ENCODE measurements at regions not wholly inside any gene's neighbourhood (a gene's known extent, or its start where the extent isn't known, plus 50 kb on each side); places are given as distances from the start of the nearest gene placed in this dataset.
"Not testable (repeated sequence)": the region's sequence is repeated elsewhere in the genome, so short reads cannot be mapped to it uniquely, and the experiment has no call there.

DNA sequence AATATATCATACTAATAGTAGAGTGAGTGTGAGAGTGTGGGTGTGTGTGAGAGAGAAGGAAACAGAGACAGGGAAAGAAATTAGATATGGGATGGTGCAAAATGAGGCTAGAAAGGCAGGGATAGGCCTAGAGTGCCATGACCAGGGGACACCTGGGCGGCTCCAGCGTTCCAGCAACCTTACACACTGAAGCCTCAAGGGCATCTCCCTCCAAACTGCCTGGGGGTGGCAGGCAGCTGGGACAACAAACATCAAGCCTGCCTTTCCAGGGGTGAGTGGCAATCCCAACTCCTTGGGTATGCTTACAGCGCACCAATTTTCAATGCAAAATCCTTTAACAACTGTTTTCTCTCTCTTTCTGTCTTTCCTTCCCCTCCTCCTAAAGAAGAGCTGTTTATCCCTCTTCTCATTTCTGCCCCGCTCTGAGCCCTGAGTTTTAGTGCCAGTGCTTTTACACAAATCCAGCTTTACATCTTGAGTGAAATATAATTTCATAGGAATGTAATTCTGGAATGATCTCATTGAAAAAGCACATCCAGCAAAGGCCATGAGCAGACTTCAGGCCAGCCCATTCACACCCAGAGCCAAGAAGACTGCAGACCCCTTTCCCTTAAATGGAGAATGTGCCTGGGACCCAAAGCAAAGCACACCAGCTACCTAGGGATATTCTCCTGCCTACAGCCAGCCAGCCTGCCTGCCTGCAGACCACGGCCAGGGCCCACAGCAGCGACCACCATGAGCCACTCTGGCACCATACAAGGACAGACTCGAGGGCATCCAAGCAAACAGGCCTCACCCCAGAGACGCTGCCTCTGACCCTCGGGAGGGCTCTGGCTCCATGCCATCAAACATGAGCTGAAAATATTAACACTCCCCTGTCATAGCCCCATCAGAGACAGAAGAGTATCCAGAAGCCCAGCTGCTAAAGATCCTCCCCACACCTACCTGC is 90.3 kb downstream of the RPL27A start:
- no peak for DNase-seq

DNA sequence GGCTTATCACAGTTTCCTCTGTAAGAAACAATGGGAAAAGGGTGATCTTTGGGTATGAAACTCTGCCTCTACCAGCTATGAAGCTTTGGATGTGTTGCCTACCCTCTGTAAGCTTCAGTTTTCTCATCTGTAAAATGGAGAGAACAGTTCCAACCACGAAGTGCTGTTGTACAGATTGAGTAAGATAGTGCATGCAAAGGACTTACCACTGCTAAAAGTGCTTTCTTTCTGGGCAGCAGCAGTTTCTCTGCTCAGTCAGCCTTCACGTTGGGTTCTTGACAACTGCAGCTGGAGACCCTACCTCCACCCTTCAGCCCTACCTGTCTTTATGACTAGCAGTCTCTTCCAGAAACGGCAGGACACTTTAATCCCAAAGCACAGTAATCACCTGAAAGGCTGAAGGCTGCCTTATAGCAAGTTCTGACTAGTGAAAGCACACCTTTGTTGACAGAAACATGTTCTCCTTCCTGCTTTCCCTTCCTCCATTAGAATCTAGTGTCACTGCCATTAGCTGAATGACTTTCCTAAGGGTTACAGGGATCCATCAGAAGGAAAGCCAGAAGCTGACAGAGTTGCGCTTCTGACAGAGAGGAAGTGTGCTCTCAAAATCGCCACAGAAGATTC is 91.4 kb downstream of the RPL27A start:
- DNase-seq: no peak

DNA sequence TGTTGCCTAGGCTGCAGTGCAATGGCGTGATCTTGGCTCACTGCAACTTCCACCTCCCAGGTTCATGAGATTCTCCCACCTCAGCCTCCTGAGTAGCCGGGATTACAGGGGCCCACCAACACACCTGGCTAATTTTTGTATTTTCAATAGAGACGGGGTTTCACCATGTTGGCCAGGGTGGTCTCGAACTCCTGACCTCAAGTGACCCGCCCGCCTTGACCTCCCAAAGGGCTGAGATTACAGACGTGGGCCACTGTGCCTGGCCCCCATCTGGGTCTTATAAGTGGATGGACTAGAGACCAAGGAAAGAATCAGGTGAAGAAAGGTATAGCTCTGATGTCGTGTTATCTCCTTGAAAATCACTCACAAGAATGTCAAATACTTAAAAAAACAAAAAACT is 92.3 kb downstream of the RPL27A start:
- DNase-seq: not testable (repeated sequence)

- DNase-seq: no peak
Observed at GRCh38 chr11:8775332-8775731, 92.7 kb downstream of the RPL27A start.

DNA sequence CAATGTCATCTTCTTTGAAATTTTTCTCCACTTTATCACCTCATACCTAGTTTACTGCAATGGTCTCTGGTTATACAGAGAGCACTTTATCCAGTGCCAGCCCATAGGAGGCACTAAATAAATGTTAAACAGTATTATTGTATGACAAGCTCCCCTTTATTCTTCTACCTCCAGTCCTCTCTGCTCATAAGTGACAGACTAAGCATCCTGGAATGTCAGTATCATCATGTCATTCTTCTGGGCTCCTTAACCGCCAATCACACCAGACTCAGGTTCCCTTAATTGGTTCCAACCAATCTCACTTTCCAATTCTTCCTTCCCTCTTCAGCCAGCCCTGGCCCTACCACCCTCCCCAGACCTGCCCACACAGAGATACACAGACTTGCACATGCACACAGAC is 93.1 kb downstream of the RPL27A start:
- DNase-seq: no peak

DNA sequence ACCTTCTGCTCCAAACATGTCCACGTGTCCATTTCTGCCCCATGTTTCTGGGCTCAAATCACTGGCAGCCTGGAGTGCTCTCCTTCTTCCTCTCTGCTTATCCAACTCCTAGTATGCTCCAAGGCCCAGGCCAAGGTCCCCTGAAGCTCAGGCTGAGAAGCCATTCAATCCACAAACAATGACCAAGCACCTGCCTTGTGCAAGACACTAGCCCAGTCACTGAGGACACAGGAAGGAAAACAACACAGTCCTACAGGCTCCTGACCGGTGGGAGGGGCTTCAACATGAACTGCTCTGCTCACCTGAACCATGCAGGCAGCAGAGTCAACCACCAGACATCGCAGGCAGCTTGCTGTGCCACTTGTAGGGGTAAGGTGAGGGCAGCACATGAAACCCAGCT is 93.6 kb downstream of the RPL27A start:
- DNase-seq: no peak

- peak; percentile 43 to 63 for DNase-seq
Observed at GRCh38 chr11:8777907-8778767, 95.5 kb downstream of the RPL27A start.

DNA sequence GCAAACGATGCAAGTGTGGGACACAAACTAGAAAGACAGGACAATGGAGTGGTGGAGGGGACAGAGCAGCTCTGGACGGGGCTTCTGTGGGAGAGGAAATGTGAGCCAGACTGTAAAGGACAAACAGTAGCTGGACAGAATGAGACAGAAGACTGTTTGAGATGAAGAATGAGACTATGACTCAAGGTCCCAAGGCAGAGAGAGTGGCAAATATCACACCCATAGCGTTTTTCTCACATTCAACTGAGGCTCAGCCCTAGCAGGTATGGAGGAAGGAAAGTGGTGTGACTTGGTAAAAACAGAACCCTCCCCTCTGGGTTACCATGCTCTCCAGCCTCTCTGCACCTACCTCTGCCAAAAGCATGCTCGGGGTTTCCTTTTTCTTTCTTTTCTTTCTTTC is 96.5 kb downstream of the RPL27A start:
- DNase-seq: no peak

DNA sequence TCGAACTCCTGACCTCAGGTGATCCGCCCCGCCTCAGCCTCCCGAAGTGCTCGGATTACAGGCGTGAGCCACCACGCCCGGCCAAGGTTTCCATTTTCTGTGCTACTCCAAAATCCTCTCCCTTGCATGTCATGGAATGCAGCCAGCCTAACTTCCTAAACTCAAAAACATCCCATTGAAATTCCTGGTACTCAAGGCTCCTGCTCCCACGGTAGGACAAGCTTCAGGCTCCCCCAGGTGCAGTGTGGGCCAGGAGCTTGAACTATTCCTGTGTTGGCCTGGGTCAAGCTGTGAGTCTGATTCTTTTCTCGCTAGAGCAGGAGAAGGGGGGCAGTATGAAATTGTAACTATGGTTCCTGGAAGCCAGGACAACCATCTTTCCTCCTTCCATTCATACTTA is 97.1 kb downstream of the RPL27A start:
- DNase-seq: no peak

DNA sequence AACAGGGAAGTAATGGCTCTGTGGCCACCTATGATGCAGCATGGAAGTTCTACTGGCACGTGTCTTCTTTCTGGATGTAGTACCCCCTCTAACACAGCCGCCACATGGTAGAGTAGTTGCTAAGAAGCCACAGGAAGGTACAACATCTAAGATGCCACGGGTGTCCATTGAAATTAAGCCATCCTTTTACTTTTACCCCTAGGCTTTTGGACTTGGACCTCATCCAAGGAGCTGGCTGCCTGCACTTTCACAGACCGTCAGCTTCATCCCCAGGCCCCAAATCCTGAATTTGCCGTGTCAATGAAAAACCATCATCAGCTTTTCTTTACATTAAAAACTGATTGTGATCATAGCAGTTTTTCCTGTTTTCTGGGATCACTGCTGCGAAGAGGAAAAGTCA is 102.4 kb downstream of the RPL27A start:
- no peak for DNase-seq

- no peak for DNase-seq
Observed at GRCh38 chr11:8785457-8785856, 102.9 kb downstream of the RPL27A start.

GRCh38 chr11:8785998-8786397 is 103.4 kb downstream of the RPL27A start:
- DNase-seq: no peak

DNA sequence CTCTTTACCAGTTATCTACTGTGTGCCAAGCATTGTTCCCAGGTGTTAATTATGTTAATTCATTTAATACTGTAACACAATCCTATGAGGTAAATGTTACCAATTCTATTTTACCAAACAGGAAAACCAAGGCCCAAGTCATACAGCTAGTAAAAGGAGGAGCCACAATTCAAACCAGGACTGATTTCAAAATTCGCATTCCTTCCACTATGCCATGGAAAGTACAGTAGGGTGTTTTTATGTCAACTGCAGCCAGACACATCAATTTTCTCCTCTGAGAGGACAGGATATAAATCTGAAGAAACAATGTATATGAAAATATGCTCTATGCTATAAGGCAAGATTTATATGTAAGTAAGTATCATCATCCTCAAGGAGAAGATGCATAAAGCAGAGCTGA is 104.3 kb downstream of the RPL27A start:
- no peak for DNase-seq

DNA sequence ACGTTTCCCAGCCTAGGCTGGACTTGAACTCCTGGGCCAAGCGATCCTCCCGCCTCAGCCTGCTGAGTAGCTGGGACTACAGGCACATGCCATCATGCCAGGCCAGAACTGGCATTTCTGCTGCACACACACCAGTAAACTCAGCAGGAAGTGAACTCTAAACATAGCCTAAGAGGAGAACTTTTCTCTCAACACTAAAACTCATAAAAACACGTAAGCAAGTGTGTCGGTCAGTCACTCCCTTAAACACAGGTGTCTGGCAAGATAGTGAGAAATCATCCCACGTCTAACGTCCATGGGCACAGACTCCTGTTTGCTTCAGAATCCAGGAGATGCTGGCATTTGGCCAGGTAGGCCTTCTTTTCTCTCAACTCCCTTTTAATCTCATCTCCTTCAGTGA is 104.8 kb downstream of the RPL27A start:
- no peak for DNase-seq

DNA sequence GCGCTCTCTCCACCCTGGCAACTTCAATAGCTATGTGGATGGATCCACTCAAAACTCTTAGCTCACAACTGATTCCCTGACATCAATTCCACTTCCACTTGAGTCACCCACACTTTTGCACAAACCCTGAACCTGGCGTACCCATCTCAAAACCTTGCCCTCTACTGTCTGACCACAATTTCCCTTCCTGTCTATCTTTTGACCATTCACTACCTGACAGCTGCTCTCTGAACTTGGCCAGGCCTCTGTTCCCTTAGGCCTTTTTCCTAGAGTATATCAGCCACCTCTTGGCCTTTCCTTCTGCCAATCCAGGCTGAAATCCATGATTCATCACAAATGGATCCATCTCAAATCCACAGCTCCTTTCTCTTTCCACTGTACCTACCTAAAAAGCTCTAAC is 106.0 kb downstream of the RPL27A start:
- no peak for DNase-seq

DNA sequence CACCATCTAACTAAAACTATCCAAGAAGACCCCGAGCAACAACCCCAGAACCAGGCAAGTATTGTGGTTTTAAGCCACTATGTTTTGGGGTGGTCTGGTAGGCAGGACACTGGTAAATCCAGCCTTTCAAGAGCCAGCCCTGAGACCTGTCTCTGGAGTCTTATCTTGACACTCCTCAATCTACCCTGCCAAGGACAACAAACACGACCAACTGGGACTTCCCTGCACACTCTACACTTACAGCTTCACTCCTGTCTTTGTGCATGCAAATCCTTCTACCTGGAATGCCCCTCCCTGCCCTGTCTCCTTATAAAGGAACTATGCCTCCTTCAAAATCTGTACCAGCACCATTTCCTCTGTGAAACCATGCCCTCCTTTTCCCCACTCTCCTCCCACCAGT is 107.3 kb downstream of the RPL27A start:
- no peak for DNase-seq

GRCh38 chr11:8790968-8791367 is 108.4 kb downstream of the RPL27A start:
- no peak for DNase-seq

GRCh38 chr11:8792710-8793109 is 110.1 kb downstream of the RPL27A start:
- no peak for DNase-seq

- DNase-seq: no peak
Observed at GRCh38 chr11:8793114-8793777, 110.7 kb downstream of the RPL27A start.

DNA sequence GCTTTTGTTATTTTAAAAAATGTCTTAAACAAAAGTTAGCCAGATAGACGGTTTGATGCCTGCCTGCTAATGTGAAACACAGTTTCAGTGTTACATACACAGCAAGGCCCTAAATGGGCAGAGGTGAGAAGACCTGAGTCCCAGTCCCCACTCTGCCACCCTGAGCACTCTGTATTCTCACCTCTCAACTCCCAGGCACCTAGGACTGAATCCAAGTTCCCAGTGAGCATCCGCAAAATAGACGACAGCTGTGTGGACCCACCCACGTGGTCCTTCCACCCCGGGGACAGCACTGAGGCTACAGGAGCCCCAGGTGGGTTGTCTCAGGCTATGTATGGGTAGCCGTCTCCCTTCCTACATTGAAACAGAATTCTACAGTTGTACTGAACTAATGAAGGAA is 111.5 kb downstream of the RPL27A start:
- DNase-seq: no peak

GRCh38 chr11:8794677-8795103 is 112.1 kb downstream of the RPL27A start:
- no peak for DNase-seq

- no peak for DNase-seq
Observed at GRCh38 chr11:8796941-8797340, 114.0 kb upstream of the AKIP1 start.

- DNase-seq: no peak
Observed at GRCh38 chr11:8799273-8799672, 111.7 kb upstream of the AKIP1 start.
